B cell (primary cell): ENCODE measurements at regions not wholly inside any gene's neighbourhood (a gene's known extent, or its start where the extent isn't known, plus 50 kb on each side); places are given as distances from the start of the nearest gene placed in this dataset.
"Not testable (repeated sequence)": the region's sequence is repeated elsewhere in the genome, so short reads cannot be mapped to it uniquely, and the experiment has no call there.

Source experiments
- CTCF ChIP-seq: fragments of 200-600 bp; IDR thresholded peaks from one replicate; pipeline ENCODE4 v1.8.0; 2022; ENCODE audit warnings: antibody characterized with exemption, mild to moderate bottlenecking
- EZH2 ChIP-seq: IDR thresholded peaks from 2 replicates; pipeline ENCODE4 v1.6.1; 2012; ENCODE audit warnings: borderline replicate concordance, low read depth, mild to moderate bottlenecking, moderate library complexity, low read length; ENCODE audit not compliant: insufficient read depth, poor library complexity, severe bottlenecking

- TF ChIP-seq CTCF, EZH2: not testable (repeated sequence)
These were observed 103.3 kb downstream of the POTEB3 start for GRCh38 chr15:21337028-21337427.
